ENCODE measurements at regions not wholly inside any gene's neighbourhood (a gene's known extent, or its start where the extent isn't known, plus 50 kb on each side); places are given as distances from the start of the nearest gene placed in this dataset.
A peak's percentile ranks its signal among the peaks of the same experiment; 100 is the strongest.
"Not testable (repeated sequence)": the region's sequence is repeated elsewhere in the genome, so short reads cannot be mapped to it uniquely, and the experiment has no call there.

DNA sequence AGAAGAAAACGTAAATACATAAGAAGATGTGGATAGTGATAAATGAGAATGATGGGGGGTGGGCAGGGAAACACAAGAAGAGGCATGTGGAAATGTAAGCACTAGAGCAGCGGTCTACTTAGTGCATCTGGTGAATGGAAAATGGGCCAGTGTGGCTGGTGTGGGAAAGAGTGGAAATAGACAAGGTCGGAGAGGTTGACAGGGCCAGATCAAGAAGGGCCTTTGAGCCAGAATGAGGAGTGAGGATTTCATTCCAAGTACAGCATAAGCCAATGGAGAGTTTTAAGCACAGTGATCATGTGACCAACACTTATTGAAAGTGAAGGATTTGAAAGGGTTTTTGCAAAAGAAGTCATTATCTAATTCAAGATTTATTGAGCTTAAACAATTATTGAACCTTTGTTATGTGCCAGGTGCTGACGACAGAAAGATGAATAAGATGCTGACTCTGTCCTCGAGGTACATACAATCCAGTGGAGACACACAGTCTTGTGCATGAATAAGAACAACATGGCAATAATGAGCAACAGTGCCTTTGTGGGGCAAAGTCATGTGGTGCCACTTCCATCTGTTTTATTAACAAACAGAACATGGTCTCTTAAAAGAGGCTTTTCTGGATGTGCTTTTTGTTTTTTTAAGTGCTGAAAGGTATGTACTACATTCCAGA is 124.1 kb downstream of the MFSD1 start:
- no peak for DNase-seq (ENCODE audit: low read depth)
- TF ChIP-seq, protein P1, sequence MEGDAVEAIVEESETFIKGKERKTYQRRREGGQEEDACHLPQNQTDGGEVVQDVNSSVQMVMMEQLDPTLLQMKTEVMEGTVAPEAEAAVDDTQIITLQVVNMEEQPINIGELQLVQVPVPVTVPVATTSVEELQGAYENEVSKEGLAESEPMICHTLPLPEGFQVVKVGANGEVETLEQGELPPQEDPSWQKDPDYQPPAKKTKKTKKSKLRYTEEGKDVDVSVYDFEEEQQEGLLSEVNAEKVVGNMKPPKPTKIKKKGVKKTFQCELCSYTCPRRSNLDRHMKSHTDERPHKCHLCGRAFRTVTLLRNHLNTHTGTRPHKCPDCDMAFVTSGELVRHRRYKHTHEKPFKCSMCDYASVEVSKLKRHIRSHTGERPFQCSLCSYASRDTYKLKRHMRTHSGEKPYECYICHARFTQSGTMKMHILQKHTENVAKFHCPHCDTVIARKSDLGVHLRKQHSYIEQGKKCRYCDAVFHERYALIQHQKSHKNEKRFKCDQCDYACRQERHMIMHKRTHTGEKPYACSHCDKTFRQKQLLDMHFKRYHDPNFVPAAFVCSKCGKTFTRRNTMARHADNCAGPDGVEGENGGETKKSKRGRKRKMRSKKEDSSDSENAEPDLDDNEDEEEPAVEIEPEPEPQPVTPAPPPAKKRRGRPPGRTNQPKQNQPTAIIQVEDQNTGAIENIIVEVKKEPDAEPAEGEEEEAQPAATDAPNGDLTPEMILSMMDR (conservative IDR thresholded peaks at IDR 0.05; ENCODE audit: control insufficient read depth, insufficient read depth, low read depth, low read length), result no peak
- H3K4me3 ChIP-seq (ENCODE audit: control insufficient read depth, low read depth, low read length), result no peak overlapping the region

DNA sequence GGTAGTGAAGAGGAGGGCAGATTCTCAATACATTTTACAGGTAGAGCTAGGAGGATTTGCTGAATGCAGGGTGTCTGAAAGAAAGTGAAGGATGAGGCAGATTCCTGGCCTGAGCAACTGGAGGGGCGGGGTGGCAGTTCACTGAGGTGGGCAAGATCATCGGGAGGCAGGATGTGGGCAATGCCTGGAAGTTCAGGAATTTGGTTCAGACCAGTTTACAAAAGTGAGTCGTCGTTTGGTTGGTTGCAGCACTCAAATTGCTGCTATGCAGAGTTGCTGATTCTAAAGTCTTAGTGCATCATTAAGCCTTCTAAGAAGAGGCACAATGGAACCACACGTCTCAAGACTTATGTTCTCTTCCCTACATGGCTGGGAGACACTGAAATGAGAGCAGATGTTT is 134.0 kb downstream of the MFSD1 start:
- H3K4me3 ChIP-seq (ENCODE audit: control insufficient read depth, low read depth, low read length), result no peak overlapping the region
- no peak for DNase-seq (ENCODE audit: low read depth)
- TF ChIP-seq, protein P1 (conservative IDR thresholded peaks at IDR 0.05; ENCODE audit: control insufficient read depth, insufficient read depth, low read depth, low read length), result no peak

DNA sequence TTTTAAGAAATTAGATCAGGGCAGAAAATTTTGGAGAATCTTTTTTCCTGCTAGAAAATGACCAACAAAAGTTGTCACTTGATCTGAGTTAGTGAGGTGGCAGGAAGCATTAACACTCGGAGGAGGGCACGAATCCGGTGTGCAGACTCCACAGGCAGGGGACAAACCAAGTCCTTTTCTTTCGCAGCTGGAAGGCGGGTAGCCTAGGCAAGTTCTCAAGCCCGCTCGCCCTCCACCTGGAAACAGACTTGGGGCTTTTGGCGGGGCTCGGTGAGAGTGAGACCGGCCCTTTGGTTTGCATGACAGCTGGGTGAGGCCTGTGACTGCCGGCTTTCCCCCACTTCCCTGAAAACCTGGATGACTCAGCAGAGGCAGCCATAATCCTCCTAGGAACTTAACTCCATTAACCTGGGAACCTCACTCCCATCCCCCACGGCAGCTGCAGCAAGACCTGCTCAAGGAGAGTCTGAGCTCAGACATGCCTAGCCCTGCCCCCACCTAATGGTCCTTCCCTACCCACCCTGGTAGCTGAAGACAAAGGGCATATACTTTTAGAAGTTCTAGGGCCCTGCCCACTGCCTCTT is 134.8 kb downstream of the MFSD1 start:
- no peak overlapping the region for H3K4me3 ChIP-seq (ENCODE audit: control insufficient read depth, low read depth, low read length)
- no peak for DNase-seq (ENCODE audit: low read depth)
- TF ChIP-seq, protein P1 (conservative IDR thresholded peaks at IDR 0.05; ENCODE audit: control insufficient read depth, insufficient read depth, low read depth, low read length), result no peak

DNA sequence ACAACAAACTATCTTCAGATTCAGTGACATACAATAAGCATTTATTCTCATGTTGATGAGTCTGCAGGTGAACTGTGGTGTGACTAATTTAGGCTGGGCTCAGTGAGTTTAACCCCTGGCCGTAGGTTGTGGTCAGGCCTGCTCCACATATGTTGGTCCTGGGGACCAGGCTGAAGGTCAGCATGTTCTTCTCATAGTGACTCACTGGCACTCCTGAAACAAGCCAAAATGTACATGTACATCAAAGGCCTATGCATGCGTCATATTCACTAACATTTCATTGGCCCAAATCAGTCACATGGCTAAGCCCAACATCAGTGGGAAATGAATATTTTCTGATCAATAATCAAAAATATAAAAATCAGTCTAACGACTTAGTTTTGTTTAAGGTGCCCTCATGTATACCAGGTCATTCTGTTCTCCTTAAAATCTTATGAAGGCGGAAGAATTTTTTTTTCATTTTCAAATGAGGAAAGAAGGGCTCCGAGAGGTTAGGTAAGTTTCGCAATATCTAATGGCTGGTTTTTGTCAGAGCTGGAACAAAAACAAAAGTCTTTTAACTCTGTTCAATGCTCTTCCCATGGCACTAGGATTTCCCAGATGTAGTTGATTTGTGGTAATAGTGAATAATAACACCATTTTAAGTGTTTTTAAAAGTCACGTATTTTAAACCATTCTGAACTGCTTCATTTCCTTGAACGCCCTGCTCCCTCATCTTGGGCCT is 148.5 kb downstream of the MFSD1 start:
- DNase-seq (ENCODE audit: low read depth), result peak; percentile 88
- H3K4me3 ChIP-seq (ENCODE audit: control insufficient read depth, low read depth, low read length), result no peak overlapping the region
- TF ChIP-seq, protein P1 (conservative IDR thresholded peaks at IDR 0.05; ENCODE audit: control insufficient read depth, insufficient read depth, low read depth, low read length), result no peak

DNA sequence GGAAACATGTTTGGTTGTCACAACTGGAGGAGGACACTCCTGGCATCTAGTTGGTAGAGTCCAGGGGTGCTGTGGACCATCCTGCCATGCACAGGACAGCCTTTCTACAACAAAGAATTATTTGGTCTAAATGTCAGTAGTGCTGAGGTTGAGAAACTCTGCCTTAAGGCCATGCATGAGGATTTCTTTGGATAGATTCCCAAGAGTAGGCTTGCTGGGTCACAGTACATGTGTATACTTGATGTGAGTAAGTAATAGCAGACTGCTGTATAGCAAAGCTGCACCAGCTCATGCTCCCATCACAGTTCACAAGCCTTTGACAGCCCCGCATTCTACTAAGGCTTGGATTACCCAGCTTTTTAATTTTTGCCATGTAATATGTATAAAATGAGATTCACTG is 151.3 kb downstream of the MFSD1 start:
- TF ChIP-seq, protein P1 (conservative IDR thresholded peaks at IDR 0.05; ENCODE audit: control insufficient read depth, insufficient read depth, low read depth, low read length), result no peak
- no peak overlapping the region for H3K4me3 ChIP-seq (ENCODE audit: control insufficient read depth, low read depth, low read length)
- DNase-seq (ENCODE audit: low read depth), result no peak

DNA sequence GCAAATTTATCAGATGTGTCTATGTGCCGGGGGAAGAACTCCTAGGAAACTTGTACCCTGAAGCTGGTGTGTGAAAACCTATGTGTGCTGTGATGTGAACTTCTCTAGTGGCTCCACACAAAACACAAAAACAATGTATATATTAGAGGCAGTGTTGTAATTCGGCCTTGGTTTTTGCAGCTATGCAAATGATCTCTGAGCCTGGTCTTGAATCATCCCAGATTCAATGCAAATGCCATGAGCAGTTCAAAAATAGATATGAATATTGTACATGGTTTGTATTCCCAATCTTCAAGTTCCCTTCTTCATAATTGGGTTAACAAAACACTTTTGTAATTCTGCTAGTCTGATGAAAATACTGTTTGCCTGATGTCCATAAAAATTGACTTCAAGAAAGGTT is 152.6 kb downstream of the MFSD1 start:
- no peak for DNase-seq (ENCODE audit: low read depth)
- TF ChIP-seq, protein P1 (conservative IDR thresholded peaks at IDR 0.05; ENCODE audit: control insufficient read depth, insufficient read depth, low read depth, low read length), result no peak
- no peak overlapping the region for H3K4me3 ChIP-seq (ENCODE audit: control insufficient read depth, low read depth, low read length)

DNA sequence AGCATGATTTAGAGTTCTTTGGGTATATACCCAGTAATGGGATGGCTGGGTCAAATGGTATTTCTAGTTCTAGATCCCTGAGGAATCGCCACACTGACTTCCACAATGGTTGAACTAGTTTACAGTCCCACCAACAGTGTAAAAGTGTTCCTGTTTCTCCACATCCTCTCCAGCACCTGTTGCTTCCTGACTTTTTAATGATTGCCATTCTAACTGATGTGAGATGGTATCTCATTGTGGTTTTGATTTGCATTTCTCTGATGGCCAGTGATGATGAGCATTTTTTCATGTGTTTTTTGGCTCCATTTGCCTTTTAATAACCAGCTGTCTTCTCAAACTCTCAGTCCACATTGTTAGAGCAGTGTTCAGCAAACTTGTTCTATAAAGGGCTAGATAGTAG is 155.9 kb downstream of the MFSD1 start:
- DNase-seq (ENCODE audit: low read depth); H3K4me3 ChIP-seq (ENCODE audit: control insufficient read depth, low read depth, low read length): not testable (repeated sequence)

All from fibroblast of mammary gland (primary cell).